ENCODE measurements at regions not wholly inside any gene's neighbourhood (a gene's known extent, or its start where the extent isn't known, plus 50 kb on each side); places are given as distances from the start of the nearest gene placed in this dataset.

GRCh38 chr2:236393101-236393500 is 128.9 kb upstream of the ASB18 start:
- Histone ChIP-seq H3K27ac (no peak overlapping the region), H3K4me1 (no peaks in the 10 kb centered on the region), H3K4me3 (no peak overlapping the region), H3K9me3 (no peaks in the 10 kb centered on the region), H3K4me2 (no peak overlapping the region)
- no peak for FAIRE-seq
- 24% methylated on average over 3 of the region's 3 CpGs for WGBS (ENCODE audit: missing lambda C conversion rate)
- ChIA-PET CTCF (interaction anchor here (1.0 to 1.9 kb wide), 2 partner anchors 40 to 50 kb away, joined by 3 to 6 read pairs; no protein-coding TSS in a partner anchor), POLR2A (no interaction called here)
- TF ChIP-seq RAD21 (conservative IDR thresholded peaks at IDR 0.05 in 1 of 2, IDR thresholded peaks at IDR 0.05 in 1 of 2) (no peak), CHD2 (IDR thresholded peaks at IDR 0.05; ENCODE audit: low read length, partially characterized antibody) (no peak), CEBPB (IDR thresholded peaks at IDR 0.05) (no peak), EHF (CRISPR knock-in tag; IDR thresholded peaks at IDR 0.05) (no peak), HOXB5 (CRISPR knock-in tag; IDR thresholded peaks at IDR 0.05) (no peak), GATA3 (IDR thresholded peaks at IDR 0.05; ENCODE audit: borderline replicate concordance) (no peak), POLR2A (IDR thresholded peaks at IDR 0.05; ENCODE audit: low read length) (no peak), ZC3H11A (IDR thresholded peaks at IDR 0.05) (no peak)
- no peak for DNase-seq (ENCODE audit: low read depth in 1 of 2, low spot score in 1 of 2)
- ATAC-seq: no peak

- ChIA-PET CTCF (interaction anchor here (1.0 to 1.9 kb wide), 2 partner anchors 40 to 50 kb away, joined by 3 to 6 read pairs; no protein-coding TSS in a partner anchor), POLR2A (no interaction called here)
- 27% methylated on average over 3 of the region's 3 CpGs for WGBS (ENCODE audit: missing lambda C conversion rate)
- TF ChIP-seq MAFK (IDR thresholded peaks at IDR 0.05; ENCODE audit: partially characterized antibody) (no peak), CHD2 (IDR thresholded peaks at IDR 0.05; ENCODE audit: low read length, partially characterized antibody) (no peak), BHLHE40 (IDR thresholded peaks at IDR 0.05; ENCODE audit: low read depth, low read length) (no peak), FOXS1 (CRISPR knock-in tag; IDR thresholded peaks at IDR 0.05) (no peak), MAX (IDR thresholded peaks at IDR 0.05) (no peak), PHF8 (IDR thresholded peaks at IDR 0.05; ENCODE audit: borderline replicate concordance, low read depth) (no peak), HMGXB4 (CRISPR knock-in tag; IDR thresholded peaks at IDR 0.05; ENCODE audit: borderline replicate concordance) (no peak), RFX5 (IDR thresholded peaks at IDR 0.05) (no peak), CHD4 (IDR thresholded peaks at IDR 0.05; ENCODE audit: borderline replicate concordance) (no peak), ZNF302 (CRISPR knock-in tag; IDR thresholded peaks at IDR 0.05) (no peak), CBX8 (IDR thresholded peaks at IDR 0.05) (no peak), CTCF (IDR thresholded peaks at IDR 0.05) (no peak), FOSL2 (IDR thresholded peaks at IDR 0.05) (no peak), FOSL2 (CRISPR knock-in tag; IDR thresholded peaks at IDR 0.05) (no peak), POLR2A (IDR thresholded peaks at IDR 0.05; ENCODE audit: low read length) (no peak), REST (IDR thresholded peaks at IDR 0.05) (no peak), RNF2 (IDR thresholded peaks at IDR 0.05; ENCODE audit: borderline replicate concordance, low read depth) (no peak)
- no peak for DNase-seq (ENCODE audit: low read depth in 1 of 2, low spot score in 1 of 2)
- no peaks in the 10 kb centered on the region for H3K9me3 ChIP-seq
- no peak overlapping the region for H3K4me3 ChIP-seq
- no peak overlapping the region for H3K27ac ChIP-seq
- no peaks in the 10 kb centered on the region for H3K4me1 ChIP-seq
- H3K4me2 ChIP-seq: no peak overlapping the region
- no peak for FAIRE-seq
- no peak for ATAC-seq
These were observed 129.4 kb upstream of the ASB18 start for GRCh38 chr2:236393581-236393980.
